Renal cortex interstitium (tissue), 11 donors: ENCODE measurements at regions not wholly inside any gene's neighbourhood (a gene's known extent, or its start where the extent isn't known, plus 50 kb on each side); places are given as distances from the start of the nearest gene placed in this dataset.

Source experiments
- DNase-seq, 11 donors: peaks; one replicate each; pipeline ENCODE4 v3.0.0-alpha.2; 2013; ENCODE audit warnings: low read depth in 9 of 11, low spot score in 4 of 11; ENCODE audit errors: extremely low read depth in 1 of 11

DNA sequence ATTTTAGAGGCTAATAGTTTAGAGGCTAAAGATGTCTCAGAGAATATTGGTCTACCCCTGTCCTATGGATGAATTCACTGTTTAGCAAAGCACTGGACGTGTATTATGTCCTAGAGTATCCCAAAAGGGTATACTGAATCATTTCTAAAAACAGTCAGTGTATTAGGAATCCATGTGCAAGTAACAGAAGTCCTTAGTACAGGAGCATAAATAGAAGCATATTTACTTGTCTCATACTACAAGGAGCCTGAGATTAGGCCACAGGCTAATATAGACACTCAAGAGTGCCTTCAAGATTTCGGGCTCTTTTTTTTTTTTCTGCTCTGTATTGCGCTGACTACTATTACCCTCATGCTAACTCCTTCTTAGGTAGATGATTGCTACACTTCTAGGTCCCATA lies 518.9 kb downstream of the USP25 start:
- DNase-seq, result no peak

DNA sequence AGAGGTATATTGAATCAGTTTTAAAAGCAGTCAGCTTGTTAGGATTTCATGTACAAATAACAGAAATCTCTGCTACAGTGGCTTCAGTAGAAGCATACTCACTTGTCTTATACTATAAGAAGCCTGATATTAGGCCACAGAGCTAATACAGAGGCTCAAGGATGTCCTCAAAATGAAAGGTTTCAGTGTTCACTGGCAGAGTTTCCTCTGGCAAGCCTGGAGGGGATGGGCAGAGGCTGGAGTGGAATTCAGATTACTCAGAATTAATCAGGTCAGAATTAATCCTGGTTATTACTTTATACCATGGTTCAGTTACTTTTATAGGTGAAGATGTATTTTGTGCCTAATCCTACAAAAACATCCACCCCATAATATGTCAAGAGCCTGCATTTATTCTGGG lies 520.5 kb downstream of the USP25 start:
- no peak for DNase-seq

DNA sequence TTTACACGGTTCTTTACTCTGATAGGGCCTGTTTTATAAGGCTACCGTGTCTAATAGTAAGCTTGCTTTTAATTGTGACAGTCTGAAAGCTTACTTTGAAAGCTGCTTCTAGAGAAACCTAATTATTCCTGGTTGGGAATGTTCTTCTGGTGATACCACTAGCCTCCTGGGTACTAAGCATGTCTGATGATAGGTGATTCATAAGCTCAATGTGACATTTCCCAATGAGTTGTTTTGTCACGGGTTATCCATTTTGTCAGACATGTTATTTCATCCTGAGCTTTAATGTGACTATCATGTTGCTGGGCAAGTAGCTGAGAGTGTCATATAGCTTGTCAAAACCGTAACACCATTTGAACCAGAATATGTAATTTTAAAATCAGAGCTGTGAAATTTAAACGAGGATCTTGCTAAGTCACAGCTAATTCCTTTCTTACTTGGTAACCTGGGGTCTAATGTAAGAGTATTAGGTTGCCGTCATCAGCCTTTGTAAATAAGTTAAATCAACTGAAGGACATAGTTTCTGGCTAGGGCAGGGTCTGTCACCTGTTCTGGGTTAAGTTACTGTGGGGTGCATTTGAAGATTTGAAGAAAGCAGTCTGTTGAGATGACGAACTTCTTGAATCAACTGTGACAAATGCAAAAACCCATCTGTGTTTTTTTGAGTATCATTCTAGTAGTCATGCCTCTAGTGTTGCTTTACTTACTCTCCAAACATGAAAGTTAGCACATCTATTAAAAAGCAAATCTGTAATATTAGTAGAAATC lies 529.2 kb downstream of the USP25 start:
- DNase-seq, result no peak

DNA sequence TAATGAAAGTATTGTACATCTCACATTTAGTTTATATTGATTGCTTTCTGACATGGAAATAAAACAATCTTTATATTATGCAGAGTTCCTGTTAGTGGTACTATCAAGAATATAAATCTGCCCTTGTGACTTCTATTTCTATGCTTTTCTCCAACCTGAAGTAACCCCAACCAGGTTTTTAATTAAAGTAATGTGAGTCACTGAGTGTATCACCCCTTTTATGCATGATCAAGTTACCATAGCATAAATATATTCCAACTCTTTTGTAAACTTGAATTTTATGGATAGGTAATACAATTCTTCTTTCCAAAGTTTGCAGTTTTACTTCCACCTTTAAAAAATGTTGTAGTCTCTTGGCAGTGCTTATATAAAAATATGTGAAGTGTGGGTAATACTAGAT lies 532.3 kb downstream of the USP25 start:
- no peak for DNase-seq

DNA sequence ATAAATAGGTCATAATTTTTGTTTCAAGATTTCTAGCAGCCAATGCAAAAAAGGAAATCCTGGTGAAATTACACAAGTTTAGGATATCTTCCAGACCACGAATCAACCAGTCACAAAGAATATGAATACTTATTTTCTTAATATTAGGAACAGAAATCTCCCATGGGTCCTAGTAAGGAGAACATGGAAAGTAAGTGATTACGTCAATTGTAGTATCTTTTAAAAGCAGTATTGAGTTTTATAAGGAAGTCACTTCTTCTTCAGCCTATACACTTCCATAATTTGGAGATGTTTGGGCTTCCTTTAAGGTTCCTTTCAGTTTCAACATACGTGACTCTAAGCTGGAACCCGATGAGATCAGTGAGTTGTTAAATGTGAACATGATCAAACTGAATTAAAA lies 534.5 kb downstream of the USP25 start:
- no peak for DNase-seq

DNA sequence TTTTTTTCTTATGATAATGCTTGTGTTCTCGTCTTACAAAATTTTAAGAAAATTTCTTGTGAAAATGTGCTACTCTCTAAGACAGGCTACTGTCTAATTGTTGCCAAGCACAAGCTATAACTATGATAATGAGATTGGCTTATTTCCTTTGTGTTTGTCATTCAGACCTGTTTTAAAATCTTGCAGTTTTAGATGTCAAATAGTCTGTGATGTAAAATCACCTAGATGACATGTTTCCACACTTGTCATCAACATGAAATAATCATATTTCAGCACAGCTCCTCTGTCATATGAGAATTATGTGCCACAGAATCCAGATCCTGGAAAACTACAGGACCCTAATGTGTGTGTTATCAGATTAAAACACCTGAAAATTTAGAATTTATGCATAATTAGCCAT lies 539.7 kb downstream of the USP25 start:
- no peak for DNase-seq

DNA sequence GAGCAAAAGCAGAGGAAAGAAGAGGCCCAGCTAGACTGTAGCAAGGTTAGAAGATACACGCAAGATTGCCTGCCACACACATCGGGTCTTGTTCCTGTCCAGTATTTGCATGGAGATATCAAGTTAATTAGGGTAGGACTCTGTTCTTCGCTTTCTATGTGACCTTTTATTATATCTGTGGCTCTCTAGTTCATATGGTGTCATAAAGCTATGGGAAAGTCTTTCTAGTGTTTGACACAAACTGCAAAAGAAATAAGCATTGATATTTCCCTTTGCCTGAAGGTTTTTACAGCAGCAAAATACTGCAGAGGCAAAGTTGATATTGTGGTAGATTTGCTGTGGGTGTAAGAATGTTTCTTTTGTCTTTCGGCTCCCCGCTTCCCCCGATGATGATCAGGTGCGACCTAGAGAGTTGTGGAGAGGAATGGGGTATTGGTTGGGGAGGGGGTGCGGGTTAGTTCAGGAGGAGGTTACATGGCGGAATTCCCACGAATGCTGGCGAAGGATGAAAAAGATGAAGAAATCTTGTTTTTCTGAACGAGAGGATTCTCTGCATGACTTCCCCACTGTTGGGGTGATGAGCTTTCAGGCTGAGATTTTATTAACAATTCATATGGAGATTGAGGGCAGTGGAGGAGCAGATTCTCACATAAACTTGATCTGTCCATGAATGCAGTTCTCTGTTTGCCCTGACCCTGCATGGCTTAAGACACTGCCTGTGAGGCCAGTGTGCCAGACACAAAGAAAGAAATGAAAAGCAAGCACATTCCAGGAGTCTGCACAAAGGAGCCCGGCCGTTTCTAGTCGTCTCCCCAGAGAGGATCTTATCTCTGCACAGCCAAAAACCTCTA lies 550.2 kb downstream of the USP25 start:
- peak in 5 of 11 donors; percentile 31 to 64 (median 43) for DNase-seq

DNA sequence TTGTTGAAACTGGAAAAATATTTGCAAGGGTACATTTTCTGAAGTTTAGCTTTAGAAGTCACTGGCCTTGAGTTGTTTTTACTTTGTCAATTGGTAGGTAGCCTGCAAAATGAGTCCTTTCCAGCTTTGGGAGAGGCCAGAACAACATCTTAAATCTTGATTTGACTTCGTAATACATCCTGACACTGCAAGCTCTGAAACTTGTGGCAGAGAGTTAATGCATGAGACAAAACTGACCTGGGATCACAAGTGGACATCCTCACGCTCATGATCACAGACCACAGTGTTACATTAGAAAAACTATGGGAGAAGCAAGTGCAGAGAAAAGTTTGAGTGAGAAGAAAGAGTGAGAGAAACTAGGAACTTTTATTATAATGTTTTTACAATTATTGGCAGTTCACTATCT lies 550.9 kb downstream of the USP25 start:
- peak in 1 of 11 donors; percentile 24 for DNase-seq

DNA sequence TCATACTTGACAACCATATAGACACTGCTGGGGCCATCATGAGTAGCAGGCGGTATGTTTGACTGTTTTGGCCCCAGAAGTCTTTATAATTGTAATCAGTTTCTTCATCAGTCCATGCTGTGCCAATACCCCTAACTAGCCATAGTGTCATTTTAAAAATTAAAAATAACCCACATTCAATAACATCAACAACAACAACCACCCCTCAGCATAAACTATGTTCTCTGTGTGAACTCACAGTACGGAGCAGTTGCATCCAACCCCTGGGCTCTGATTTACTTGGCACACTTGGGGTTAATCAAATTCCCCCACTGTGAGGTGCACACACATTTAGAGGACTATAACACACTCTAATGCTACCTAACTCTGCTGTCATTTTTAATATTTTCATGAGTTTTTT lies 553.7 kb downstream of the USP25 start:
- DNase-seq, result no peak

DNA sequence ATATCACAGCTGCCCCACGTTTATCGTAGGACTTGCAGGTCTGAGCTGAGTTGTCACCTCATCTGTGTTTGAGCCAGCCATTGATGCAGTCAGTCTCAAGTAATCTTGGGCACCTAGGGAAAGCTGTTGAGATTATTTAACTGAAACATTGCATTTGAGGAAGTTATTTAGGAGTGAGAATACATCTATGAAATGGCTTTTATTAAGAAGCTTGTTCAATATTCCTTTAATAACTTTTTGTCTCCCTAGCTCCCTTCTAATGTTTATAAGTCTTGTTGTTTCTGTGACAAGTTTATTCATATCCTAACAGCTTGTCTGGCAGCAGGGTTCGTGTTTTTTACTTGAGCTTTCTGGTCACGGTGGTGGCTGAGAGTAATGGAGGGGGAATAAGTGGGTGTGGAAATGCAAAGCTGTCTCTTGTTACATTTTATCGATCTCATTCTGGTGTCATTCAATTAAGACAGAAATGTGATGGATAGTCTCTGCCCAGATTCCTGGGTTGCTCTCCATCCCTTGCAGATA lies 555.9 kb downstream of the USP25 start:
- no peak for DNase-seq

DNA sequence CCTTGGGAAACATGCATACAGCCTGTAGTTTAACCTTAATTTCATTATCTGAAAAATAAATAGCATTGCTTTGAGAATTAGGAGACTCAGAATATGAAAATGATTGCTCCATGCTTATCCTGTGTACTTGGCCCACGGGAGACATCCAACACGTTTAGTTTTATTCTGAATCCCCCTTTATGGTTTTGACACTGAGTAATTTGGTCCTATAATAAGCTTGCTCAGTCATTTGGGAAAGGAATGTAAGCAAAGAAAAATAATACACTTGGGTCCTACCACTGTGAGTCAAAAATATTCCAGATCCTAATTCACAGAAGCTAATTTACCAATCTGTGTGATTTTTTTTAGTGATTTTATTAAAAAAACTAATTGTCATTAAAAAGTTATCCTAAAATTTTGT lies 557.3 kb downstream of the USP25 start:
- DNase-seq, result no peak

DNA sequence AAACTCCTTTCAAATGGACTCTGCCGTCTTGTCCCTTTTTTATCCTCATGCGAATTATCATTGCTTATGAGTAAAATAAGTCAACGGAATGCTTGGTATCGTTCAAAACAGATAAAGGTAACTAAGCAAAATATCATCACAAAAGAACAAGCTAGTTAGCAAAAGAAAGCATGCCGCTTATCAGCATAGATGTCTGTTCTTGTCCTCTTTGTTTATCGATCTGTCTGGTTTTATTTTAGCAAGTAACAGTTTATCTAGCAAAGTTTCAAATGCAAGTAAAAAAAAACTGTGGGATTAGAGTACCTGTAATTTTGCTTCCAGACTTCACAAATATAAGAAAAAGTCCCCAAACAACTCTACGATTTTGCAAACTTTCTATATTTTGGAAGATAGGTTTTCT lies 561.5 kb downstream of the USP25 start:
- DNase-seq, result no peak

DNA sequence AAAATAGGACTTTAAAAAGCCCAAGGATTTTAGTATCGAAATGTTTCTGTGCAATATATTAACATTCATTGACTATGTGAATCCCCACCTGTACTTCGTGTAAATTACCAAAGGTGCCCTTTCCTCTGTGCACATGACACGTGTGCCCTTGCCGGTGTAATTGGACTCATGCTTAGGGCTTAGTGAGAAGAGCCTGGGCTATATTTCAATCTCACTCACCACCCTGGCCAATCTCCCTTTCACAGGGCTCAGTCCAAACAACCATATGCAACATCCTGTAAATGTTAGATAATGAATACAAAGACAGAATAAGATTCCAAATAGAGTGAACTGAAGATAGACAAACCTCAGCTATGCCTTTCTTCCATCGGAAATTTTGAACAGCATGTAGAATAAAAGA lies 564.3 kb downstream of the USP25 start:
- DNase-seq, result no peak

DNA sequence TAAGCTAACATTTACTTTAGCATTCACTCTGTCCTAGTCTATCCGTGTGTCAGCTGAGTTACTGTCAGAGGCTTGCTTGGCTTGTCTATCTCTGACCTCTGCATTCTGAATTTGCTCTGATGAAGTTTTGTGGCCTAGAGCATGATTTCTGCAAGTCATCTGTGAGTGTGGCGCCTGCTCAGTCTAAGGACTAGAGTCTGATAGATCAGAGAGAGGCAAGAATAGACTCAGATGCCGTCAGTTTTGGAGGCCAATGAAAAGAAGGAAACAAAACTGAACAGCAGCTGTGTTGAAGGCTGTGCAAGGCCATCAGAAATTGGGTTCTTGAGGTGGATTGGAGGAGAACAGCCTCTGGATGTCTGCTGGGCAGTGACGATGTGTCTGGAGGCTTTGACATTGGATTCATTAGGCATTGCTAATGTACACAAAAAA lies 573.1 kb downstream of the USP25 start:
- no peak for DNase-seq

DNA sequence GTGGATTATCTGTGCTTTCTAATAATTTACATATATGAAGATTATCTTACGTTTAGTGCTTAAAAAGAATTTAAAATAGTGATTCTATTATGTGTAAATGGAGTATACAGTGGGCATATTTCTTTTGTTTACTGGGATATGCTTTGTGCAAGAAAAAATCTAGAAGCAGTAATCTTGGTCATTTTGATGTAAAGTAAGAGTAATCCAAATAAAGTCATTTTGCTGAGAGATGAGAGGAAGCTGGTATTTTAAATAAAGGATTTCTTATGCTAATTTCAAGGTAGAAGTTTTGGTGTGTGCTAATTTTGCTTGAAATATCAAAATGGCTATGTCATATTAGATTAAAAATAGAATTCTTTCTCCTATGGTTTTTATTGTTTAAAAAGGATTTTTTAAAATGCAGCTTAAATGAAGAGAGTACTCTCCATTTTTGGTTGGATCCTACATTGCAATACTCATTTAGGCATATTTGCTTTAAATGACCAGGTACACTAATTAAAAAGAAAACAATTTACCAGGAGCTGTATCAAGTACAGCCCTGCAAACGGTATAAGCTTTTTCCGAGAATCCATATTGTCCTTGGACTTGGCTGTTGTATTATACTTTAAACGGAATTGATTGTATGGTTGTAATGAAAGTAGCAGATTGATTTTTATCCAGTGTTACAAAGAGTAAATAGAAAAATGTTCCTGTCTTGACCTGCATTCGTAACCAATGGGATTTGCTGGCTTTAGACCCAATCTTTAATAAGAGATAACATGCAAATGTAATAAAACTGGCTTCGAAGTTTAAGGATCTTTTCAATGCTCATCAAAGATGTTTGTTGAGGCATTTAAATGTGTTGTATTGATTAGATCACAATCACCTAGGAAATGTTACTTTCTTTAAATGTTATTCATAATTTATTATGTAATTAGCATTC lies 574.7 kb downstream of the USP25 start:
- no peak for DNase-seq

DNA sequence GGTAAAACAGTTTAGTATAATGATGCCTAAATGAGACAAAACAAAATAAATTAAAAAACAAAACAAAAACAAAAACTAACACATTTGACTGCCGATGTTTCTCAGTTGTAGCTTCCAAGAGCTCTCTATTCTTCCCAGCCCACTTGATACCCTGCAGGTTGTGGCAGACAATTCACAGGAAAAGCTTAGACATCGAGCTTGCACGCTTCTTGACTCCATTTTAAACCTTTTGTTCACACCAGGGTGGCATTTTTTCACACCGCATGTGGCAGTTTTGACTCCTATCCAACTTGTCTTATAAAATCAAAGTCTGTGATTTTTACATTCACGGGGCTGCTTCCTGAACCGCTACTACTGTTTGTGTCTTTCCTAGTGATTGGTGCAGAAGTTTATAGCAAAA lies 575.9 kb downstream of the USP25 start:
- no peak for DNase-seq

DNA sequence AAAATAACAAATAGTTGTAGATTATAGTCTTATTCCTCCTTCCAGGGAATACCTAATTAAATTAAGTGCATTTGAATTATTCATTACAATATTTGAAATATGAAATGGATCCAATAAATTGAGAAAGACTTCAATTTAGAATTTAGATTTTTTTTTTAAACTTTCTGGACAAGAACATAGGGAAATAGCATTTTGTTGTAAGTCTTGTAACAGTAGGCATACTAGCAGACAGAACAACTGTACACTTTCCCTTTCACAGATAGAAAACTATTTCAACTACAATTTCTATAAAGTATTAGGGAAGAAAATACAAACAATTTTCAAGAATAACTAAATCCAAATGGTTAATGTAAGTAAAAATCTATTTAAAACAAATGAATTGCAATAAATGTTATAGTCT lies 577.5 kb downstream of the USP25 start:
- no peak for DNase-seq

DNA sequence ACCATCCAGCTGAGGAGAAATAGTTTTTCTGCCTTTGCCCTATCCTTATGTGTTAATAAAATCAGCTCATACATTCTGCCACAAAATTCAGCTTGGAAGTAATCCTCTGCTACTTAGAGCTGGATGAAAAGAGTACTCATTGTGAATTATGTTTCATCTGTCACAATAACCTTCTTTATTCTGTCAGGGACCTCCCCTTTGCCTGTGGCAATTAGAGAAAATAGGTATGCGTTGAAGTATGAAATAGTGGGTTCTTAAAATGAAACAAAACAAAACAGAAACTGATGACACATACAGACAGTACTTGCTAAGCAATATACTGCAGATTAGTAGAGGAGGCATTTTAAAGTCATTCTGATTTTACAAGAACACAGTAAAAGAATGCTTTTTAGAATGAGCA lies 578.5 kb downstream of the USP25 start:
- no peak for DNase-seq

DNA sequence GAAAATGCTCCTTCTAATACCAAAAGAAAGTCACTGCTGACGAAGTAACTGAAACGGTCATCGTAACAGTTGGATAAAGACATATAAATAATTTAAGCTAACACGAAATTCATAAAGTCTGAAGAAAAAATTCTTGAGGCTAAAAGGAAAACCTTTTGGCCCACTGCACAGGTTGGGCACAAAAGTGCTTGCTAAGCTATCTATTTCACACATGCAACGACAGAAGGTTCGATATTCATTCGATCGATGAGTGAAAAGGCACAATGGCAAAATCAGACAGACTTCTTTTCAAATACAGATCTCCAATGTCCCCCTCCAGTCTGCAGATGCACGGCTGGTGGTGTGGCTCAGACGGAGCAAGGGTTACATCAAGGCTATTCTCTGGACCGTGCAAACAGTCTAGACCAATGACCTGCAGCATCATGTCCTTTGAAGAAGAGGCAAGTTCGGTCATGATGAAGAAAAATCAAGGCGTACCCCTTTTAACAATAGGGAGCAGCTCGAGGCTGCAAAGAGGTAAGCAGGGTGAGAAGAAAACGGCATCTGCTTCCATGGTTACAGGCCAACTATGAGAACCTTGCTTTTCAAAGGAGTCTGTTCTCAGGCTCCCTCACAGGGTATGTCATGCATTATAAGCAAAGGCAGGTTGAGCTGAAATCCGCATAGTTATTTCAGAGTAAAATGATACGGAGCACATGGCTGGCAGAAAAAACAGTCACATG lies 579.6 kb downstream of the USP25 start:
- DNase-seq, result no peak
